Astrocyte (in vitro differentiated cells and primary cell): ENCODE measurements at regions not wholly inside any gene's neighbourhood (a gene's known extent, or its start where the extent isn't known, plus 50 kb on each side); places are given as distances from the start of the nearest gene placed in this dataset.
A peak's percentile ranks its signal among the peaks of the same experiment; 100 is the strongest.

Source experiments
- DNase-seq: peaks from one replicate; pipeline ENCODE4 v3.0.0-alpha.2; 2010; ENCODE audit warnings: low read depth
- FAIRE-seq: peaks from 2 replicates; lab custom pipeline; 2011; peaks lifted over from hg19 to GRCh38; lab: Jason Lieb, UNC
- H2AFZ ChIP-seq: 2 replicates; pipeline ENCODE4 v1.6.0; 2012; ENCODE audit warnings: low read depth, low read length, inconsistent platforms
- H3K27ac ChIP-seq: 2 replicates; pipeline ENCODE4 v1.5.1; 2011; ENCODE audit warnings: low read depth, low read length, inconsistent platforms
- H3K27me3 ChIP-seq: 2 replicates; pipeline ENCODE4 v1.6.0; 2011; ENCODE audit warnings: low read length, inconsistent platforms; ENCODE audit not compliant: insufficient read depth
- H3K36me3 ChIP-seq: 2 replicates; pipeline ENCODE4 v1.5.1; 2011; ENCODE audit warnings: low read length, inconsistent platforms; ENCODE audit not compliant: insufficient read depth
- H3K4me1 ChIP-seq: 2 replicates; pipeline ENCODE4 v1.5.1; 2011; ENCODE audit warnings: low read length, inconsistent platforms; ENCODE audit not compliant: insufficient read depth
- H3K4me2 ChIP-seq: 2 replicates; pipeline ENCODE4 v1.6.0; 2012; ENCODE audit warnings: low read length, inconsistent platforms
- H3K4me3 ChIP-seq: 2 replicates; pipeline ENCODE4 v1.5.1; 2011; ENCODE audit warnings: low read depth, mild to moderate bottlenecking, low read length, inconsistent platforms; ENCODE audit not compliant: insufficient read depth
- H3K79me2 ChIP-seq: 2 replicates; pipeline ENCODE4 v1.6.0; 2012; ENCODE audit warnings: mild to moderate bottlenecking, low read length, inconsistent platforms; ENCODE audit not compliant: insufficient read depth
- H3K9ac ChIP-seq: 2 replicates; pipeline ENCODE4 v1.6.0; 2012; ENCODE audit warnings: mild to moderate bottlenecking, low read length, inconsistent platforms
- H3K9me3 ChIP-seq: 2 replicates; pipeline ENCODE4 v1.5.1; 2012; ENCODE audit warnings: low read depth, mild to moderate bottlenecking, low read length, inconsistent platforms; ENCODE audit not compliant: insufficient read depth
- H4K20me1 ChIP-seq: 2 replicates; pipeline ENCODE4 v1.6.0; 2012; ENCODE audit warnings: low read length, inconsistent platforms; ENCODE audit not compliant: insufficient read depth
- H3K27ac Mint-ChIP-seq: one replicate; pipeline ENCODE4 v1.8.0; 2021; ENCODE audit warnings: mild to moderate bottlenecking, mixed read lengths; ENCODE audit not compliant: unreplicated experiment
- H3K27me3 Mint-ChIP-seq: one replicate; pipeline ENCODE4 v1.8.0; 2021; ENCODE audit warnings: low read depth, mixed read lengths; ENCODE audit not compliant: unreplicated experiment
- H3K36me3 Mint-ChIP-seq: one replicate; pipeline ENCODE4 v1.8.0; 2021; ENCODE audit warnings: low read depth, mixed read lengths; ENCODE audit not compliant: unreplicated experiment
- H3K4me1 Mint-ChIP-seq: one replicate; pipeline ENCODE4 v1.8.0; 2021; ENCODE audit warnings: low read depth, mixed read lengths; ENCODE audit not compliant: unreplicated experiment
- H3K4me3 Mint-ChIP-seq: one replicate; pipeline ENCODE4 v1.8.0; 2021; ENCODE audit warnings: mild to moderate bottlenecking, moderate library complexity, mixed read lengths; ENCODE audit not compliant: unreplicated experiment
- H3K9me3 Mint-ChIP-seq: one replicate; pipeline ENCODE4 v1.8.0; 2021; ENCODE audit warnings: mild to moderate bottlenecking, mixed read lengths; ENCODE audit not compliant: unreplicated experiment
- EZH2 ChIP-seq: IDR thresholded peaks from 2 replicates; pipeline ENCODE4 v1.6.1; 2012; ENCODE audit warnings: mild to moderate bottlenecking, low read length, inconsistent platforms; ENCODE audit not compliant: insufficient read depth
- TF ChIP-seq, protein P1 (sequence below): IDR thresholded peaks from 2 replicates; pipeline ENCODE4 v1.5.1; 2011; ENCODE audit warnings: low read depth, mild to moderate bottlenecking, inconsistent platforms, low read length, moderate library complexity; ENCODE audit not compliant: insufficient read depth

DNA sequence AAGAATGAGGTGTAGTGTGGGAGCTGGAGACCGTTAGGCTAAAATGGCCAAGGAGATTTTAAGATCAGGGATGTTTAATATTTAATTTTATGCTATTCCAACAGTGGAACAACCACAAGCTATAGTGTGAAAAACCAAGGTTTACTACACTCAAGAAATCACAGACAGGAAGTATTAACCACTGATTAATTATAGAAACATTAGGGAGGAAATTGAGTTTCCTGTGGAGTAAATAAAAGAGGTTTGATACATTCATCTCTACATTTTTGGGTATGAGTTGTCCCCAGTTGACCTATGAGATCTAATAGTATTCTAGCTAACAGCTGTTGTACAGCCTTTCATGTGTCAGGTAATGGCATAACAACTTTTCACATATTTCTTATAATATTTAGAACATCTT, 103.7 kb upstream of the MPDZ start:
- TF ChIP-seq, protein P1, sequence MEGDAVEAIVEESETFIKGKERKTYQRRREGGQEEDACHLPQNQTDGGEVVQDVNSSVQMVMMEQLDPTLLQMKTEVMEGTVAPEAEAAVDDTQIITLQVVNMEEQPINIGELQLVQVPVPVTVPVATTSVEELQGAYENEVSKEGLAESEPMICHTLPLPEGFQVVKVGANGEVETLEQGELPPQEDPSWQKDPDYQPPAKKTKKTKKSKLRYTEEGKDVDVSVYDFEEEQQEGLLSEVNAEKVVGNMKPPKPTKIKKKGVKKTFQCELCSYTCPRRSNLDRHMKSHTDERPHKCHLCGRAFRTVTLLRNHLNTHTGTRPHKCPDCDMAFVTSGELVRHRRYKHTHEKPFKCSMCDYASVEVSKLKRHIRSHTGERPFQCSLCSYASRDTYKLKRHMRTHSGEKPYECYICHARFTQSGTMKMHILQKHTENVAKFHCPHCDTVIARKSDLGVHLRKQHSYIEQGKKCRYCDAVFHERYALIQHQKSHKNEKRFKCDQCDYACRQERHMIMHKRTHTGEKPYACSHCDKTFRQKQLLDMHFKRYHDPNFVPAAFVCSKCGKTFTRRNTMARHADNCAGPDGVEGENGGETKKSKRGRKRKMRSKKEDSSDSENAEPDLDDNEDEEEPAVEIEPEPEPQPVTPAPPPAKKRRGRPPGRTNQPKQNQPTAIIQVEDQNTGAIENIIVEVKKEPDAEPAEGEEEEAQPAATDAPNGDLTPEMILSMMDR: no peak
- TF ChIP-seq EZH2: no peak
- DNase-seq: peak; percentile 46
- Histone ChIP-seq H3K9ac (no peak overlapping the region), H3K4me2 (no peak overlapping the region), H3K4me1 (peaks cover 4% of the 10 kb centered on the region), H3K9me3 (no peaks in the 10 kb centered on the region), H3K79me2 (no peaks in the 10 kb centered on the region), H2AFZ (no peak overlapping the region), H3K36me3 (no peaks in the 10 kb centered on the region), H3K27me3 (no peaks in the 10 kb centered on the region), H3K27ac (no peak overlapping the region), H3K4me3 (no peak overlapping the region), H4K20me1 (no peaks in the 10 kb centered on the region)
- Mint-ChIP-seq H3K4me3 (no peak overlapping the region), H3K36me3 (peaks cover 2% of the 10 kb centered on the region), H3K9me3 (peaks cover 15% of the 10 kb centered on the region), H3K27ac (no peak overlapping the region), H3K4me1 (peaks cover 15% of the 10 kb centered on the region), H3K27me3 (no peaks in the 10 kb centered on the region)
- no peak for FAIRE-seq

DNA sequence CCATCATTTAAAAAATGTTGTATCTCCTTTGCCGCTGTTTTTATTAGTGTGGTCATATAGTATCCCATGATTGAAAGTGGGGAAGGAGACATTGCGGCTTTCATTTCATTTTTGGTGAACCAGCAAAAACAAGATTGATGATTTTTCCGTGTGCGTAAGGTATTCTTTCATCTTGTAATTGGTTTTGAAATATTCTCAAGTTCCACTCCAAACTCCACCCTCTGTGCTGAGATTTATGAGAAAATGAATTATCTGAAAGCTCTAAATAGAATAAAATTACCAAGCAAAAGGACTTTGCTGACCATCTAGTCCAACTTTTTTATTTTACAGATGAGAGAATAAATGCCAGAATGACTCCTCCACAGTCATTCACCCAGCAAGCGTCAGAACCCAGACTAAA, 103.1 kb upstream of the MPDZ start:
- Histone ChIP-seq H3K9me3 (no peaks in the 10 kb centered on the region), H4K20me1 (no peaks in the 10 kb centered on the region), H3K27ac (no peak overlapping the region), H3K4me2 (no peak overlapping the region), H3K4me3 (no peak overlapping the region), H3K36me3 (no peaks in the 10 kb centered on the region), H3K4me1 (peaks cover 4% of the 10 kb centered on the region), H3K27me3 (no peaks in the 10 kb centered on the region), H3K79me2 (no peaks in the 10 kb centered on the region), H2AFZ (no peak overlapping the region), H3K9ac (no peak overlapping the region)
- no peak overlapping the region for H3K27ac Mint-ChIP-seq
- no peaks in the 10 kb centered on the region for H3K27me3 Mint-ChIP-seq
- H3K36me3 Mint-ChIP-seq: peaks cover 2% of the 10 kb centered on the region
- no peak overlapping the region for H3K4me3 Mint-ChIP-seq
- H3K9me3 Mint-ChIP-seq: peaks cover 15% of the 10 kb centered on the region
- DNase-seq: peak; percentile 56
- TF ChIP-seq, protein P1: no peak
- no peak for TF ChIP-seq EZH2
- H3K4me1 Mint-ChIP-seq: peaks cover 14% of the 10 kb centered on the region
- peak; percentile 32 for FAIRE-seq

GRCh38 chr9:13380903-13381302, 101.4 kb upstream of the MPDZ start:
- no peaks in the 10 kb centered on the region for H4K20me1 ChIP-seq
- peaks cover 4% of the 10 kb centered on the region for H3K4me1 ChIP-seq
- Mint-ChIP-seq H3K36me3 (no peaks in the 10 kb centered on the region), H3K27ac (no peak overlapping the region), H3K27me3 (no peaks in the 10 kb centered on the region), H3K9me3 (peaks cover 15% of the 10 kb centered on the region), H3K4me1 (peaks cover 13% of the 10 kb centered on the region), H3K4me3 (no peak overlapping the region)
- H3K27ac ChIP-seq: no peak overlapping the region
- FAIRE-seq: no peak
- no peak overlapping the region for H3K4me2 ChIP-seq
- no peak for TF ChIP-seq EZH2
- TF ChIP-seq, protein P1: no peak
- no peaks in the 10 kb centered on the region for H3K27me3 ChIP-seq
- no peaks in the 10 kb centered on the region for H3K79me2 ChIP-seq
- H3K36me3 ChIP-seq: no peaks in the 10 kb centered on the region
- no peak overlapping the region for H3K4me3 ChIP-seq
- no peak overlapping the region for H2AFZ ChIP-seq
- no peaks in the 10 kb centered on the region for H3K9me3 ChIP-seq
- DNase-seq: no peak
- H3K9ac ChIP-seq: no peak overlapping the region
